Fibroblast of skin of back (primary cell): ENCODE measurements at regions not wholly inside any gene's neighbourhood (a gene's known extent, or its start where the extent isn't known, plus 50 kb on each side); places are given as distances from the start of the nearest gene placed in this dataset.

Experiments
- DNase-seq: peaks from one replicate; pipeline ENCODE4 v3.0.0-alpha.2; 2013

- peak; percentile 75 for DNase-seq
These were observed 389.3 kb downstream of the SUCLA2 start for GRCh38 chr13:47611664-47612288.

DNA sequence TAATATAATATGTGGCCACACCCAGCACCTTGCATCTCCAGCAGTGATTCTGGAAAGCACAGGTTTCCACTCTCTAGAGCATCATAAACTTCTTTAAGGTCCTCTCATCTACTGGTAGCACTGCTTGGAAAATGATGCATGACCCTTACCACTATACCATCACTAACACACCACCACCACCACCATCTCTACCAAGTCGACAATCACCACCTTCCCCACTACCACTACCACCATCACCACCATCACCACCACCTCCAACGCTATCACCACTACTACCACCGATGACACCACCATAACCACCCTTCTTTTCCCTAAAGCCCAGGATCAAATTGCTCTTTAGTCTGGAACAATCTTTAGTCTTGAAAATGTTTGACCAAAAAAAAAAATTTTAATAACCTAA, 390.4 kb downstream of the SUCLA2 start:
- no peak for DNase-seq

GRCh38 chr13:47603365-47603764, 397.7 kb downstream of the SUCLA2 start:
- no peak for DNase-seq

DNA sequence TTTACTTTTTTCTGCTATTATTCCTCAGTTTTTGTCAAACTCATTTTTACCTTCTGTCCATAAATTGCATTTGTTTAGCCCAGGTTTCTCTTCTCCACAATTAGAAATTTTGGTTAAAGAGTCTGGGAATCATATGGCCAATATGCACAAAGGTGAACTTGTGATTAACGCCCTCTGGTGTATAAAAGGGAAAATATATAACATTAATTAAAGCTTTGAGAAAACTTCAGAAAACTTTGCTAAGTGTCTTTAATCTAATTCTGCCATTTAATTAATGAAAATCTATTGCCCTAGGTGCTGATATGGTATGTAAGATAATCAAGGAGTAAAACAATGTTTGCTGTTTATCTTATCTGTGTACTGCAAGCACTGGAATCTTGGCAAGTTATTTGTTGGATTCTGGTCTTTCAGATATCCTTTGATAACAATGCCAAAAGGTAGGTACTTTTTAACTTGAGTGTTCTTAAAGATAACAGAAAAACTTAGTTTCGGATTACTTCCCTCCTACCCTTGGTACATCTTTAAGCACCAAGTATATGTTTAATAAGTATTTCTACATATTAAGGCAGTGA, 402.6 kb downstream of the SUCLA2 start:
- no peak for DNase-seq

- DNase-seq: peak; percentile 18
These were observed 406.2 kb downstream of the SUCLA2 start for GRCh38 chr13:47594833-47595232.

DNA sequence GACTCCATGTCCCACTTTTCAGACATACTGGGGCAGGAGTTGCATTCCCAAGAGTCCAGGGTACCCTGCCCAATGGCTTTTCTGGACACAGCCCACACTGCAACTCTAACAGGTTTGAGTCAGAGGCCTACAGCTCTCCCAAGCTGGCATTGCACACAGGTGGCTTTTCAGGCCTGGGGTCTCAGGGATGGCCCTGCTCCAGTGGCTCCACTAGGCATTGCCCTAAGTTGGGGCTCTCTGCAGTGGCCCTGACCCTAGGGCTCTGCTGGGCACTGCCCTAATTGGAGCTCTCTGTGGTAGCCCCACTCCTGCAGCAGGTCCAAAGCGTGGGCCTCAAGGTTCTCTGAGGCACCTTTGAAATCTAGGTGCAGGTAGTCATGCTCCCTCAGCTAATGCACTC, 408.8 kb downstream of the SUCLA2 start:
- no peak for DNase-seq

- DNase-seq: no peak
These were observed 412.4 kb downstream of the SUCLA2 start for GRCh38 chr13:47588676-47589075.

DNA sequence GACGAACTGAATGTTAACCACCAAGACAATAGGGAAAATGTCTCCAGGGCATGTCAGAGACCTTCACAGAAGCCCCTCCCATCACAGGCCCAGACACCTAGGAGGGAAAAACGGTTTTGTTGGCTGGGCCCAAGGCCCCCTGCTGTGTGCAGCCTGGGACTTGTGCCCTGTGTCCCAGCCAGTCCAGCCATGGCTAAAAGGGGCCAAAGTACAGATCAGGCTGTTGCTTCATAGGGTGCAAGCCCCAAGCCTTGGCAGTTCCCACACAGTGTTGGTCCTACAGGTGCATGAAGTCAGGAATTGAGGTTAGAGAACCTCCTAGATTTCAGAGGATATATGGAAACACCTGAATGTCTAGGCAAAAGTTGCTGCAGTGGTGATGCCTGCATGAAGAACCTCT, 428.7 kb downstream of the SUCLA2 start:
- DNase-seq: no peak

DNA sequence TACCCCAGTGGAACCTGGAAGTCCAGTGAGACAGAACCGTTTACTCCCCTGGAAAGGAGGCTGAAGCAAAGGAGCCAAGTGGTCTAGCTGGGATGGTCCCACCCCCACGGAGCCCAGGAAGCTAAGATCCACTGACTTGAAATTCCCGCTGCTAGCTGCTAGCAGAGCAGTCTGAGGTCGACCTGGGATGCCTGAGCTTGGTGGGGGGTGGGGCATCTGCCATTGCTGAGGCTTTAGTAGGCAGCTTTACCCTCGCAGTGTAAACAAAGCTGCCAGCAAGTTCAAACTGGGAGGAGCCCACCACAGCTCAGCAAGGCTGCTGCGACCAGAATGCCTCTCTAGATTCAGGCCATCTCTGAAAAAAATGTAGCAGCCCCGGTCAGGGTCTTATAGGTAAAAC, 437.0 kb downstream of the SUCLA2 start:
- DNase-seq: no peak

DNA sequence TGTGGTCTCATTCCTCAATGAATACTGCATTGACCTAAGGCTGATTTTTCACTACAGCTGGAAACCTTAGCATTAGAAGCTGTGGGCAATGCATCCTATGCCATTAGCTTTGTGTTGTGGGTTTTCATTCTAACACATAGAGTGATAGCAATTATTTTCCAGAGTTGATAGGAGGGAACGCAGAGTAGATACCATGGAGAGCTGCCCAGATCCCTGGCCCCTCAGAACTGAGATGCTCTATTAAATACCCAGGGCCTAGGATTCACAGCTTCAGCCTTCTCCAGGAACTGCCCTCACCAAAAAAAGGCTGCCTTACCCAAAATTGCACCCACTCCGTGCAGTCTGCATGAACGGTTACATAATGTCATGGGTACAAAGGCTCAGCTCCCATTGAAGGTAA, 444.4 kb downstream of the SUCLA2 start:
- DNase-seq: no peak

DNA sequence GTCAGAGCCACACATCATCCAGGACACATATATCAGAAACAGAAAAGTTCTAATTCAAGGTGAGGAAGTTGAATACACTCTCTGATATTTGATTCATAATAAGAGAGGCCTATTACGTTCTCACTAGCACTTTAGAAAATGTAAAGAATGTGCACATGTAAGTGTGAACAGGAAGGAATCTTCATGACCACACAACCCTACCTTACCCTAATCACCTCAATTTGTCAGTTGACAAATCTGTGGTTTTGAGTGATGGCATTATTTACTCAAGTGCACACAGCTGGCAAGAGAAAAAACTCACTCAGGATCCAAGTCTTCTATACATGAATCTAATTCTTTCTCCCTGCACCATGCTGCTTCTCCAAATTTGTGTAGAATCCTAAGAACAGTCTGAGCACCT, 445.8 kb downstream of the SUCLA2 start:
- DNase-seq: no peak

DNA sequence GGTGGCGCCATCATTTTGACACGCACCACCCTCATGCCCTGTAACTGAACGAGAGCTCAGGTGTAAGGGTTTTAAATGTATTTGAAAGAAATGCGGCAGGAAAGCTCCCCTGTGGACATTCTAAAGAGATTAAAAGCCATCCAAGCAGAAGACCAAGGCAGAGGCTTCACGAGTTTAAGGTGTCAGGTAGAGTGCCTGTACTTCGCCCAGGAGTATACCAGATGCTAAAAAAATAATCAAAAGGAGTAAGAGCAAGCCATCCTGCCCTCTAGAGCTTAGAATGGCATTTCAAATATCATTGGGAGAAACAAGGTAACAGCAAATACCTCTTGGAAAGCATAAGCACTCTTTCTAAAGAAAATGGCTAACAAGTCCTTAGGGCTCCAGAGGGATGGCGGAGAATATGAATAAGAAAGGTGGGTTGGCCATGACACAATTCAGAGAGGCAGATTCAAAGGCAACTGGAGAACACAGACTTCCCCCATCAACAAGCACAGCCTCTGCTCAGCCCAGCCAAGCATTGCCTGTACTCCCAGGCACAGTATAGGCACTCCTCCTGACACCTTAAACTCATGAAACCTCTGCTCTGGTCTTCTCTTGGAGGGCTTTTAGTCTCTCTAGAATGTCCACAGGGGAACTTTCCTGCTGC, 447.6 kb downstream of the SUCLA2 start:
- DNase-seq: no peak

- DNase-seq: peak; percentile 36
These were observed 451.8 kb downstream of the SUCLA2 start for GRCh38 chr13:47549219-47549752.

DNA sequence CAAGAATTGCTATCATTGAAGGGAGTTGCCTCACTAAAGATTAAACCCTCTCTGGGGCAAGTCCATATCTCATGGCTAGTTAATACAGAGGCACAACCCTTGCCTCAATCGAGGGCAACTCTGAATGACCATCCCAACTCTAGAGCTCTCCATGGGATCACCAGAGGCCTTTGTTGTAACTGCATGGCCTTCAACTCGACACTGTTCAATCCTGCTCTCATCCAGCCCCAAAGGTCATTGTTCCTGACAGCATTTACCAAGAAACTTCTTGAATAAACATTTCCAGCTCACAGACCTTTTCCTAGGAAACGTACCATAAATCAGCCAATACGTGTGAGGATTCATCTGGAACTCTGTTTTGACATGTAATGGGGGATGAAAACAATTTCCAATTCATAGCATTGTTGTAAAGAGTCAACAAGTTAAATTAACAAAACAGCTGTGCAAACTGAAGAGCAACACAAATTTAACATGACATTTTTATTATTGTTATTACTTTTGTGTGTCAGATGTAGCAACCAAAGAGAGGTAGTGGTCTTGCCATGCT, 452.7 kb downstream of the SUCLA2 start:
- no peak for DNase-seq

- no peak for DNase-seq
These were observed 454.5 kb downstream of the SUCLA2 start for GRCh38 chr13:47546391-47547225.

DNA sequence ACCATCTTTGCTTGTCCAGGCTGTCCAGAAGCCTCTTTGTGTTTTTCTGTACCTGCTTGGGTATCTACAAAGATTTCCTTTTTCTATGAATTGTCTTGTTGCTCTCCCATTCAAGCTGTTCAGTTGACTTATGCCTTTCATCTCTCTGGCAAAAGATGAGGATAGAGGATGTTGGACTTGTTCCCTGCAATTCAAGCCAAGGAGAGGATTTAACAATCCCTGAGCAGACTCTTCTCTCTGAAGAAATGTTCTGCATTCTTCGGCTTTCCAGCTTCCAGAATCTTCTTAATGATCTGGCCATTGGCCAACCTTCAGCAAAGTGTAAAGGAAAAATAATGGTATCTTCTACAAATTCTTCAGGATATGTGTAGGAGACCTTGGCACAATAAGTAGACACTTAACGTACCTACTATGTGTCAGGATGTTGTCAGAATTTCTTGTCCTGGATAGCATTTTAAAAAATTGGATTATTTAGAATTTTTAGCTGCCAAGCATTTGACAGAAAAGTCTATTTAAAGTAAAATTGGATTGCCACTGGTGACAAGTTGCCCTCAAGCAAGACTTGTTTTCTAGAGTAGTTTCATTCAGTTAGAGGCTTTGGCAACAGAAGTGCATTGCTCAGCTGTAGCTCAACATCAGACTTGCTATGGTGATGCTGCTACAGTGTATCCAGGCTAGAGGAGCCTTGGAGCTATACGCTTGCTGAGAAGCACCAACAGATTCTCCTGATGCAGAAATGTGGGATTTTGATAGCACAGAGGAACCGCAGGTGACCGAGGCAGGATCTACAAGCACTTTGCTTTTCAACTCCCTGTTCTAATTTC, 455.7 kb downstream of the SUCLA2 start:
- no peak for DNase-seq

DNA sequence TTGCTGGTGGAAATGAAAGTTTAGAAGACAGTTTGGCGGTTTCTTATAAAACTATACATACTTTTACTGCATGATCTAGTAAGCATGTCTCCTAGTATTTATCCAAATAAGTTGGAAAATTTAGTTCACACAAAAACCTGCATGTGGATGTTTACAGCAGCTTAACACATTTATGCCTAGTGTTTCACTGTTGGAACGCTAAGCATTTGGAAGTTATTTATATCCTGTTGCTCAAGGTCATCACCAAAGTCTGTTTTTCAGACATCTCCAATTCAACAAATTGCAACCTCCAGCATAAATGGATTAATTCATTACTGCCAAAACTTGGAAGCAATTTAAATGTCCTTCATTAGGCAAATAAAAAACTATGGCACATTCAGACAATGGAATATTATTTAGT, 461.8 kb downstream of the SUCLA2 start:
- no peak for DNase-seq

DNA sequence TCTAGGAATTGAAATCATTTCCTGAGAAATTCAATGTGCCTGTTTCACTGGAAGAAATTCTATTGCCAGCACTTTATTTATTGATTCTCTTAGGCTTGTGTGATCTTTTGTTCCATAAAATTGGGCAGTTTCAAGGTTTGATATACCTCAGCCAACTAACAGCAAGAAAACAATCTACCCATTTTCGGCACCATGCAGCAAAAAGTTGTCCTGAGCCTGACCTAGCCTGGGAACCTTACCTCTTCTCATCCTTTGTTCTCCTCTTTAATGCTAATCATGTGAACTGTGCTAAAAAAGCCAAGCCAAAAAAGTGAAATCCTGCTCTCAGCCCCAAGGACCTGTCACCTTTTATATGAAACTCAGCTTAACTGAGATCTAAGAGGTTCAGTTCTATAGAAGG, 477.3 kb downstream of the SUCLA2 start:
- DNase-seq: no peak

- peak; percentile 9 for DNase-seq
These were observed 479.1 kb downstream of the SUCLA2 start for GRCh38 chr13:47521890-47522487.

DNA sequence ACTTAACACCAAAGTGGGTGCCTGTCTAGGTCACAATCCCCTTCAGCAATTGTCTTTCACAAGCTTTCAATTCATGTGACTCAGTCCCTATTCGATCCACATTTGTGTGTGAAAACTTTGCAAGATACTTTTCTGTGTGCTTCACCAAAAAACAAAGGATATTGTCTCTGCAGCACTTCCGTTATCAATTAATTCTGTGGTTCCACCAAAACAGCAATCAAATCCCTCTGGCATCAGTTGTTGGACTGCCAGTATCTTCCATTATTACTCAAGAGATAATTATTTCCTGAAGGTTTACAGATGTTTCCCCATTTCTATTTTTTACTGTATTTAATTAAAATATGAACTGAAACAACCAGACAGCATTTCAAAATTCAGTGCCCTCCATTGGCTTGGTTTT, 481.4 kb downstream of the SUCLA2 start:
- no peak for DNase-seq

GRCh38 chr13:47518530-47518929, 482.5 kb downstream of the SUCLA2 start:
- DNase-seq: no peak

DNA sequence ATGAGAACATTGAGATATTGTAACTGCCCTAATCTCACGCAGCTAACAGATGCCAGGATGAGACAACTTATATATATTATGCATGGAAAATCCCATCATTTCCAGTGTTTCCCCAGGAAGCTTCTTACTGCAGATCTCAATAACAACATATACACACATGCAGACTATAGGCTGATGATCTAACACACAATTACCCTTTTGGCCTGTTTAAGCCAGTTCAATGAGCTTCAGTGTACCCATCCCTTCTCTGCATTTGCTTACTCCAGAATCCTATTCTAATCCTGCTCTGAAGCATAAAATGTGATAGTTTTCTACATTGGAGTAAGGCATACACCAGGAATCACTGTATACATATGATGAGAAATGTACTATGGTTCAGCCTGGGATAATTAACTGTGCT, 489.4 kb downstream of the SUCLA2 start:
- DNase-seq: no peak
